Raji (cell line): ENCODE measurements at regions not wholly inside any gene's neighbourhood (a gene's known extent, or its start where the extent isn't known, plus 50 kb on each side); places are given as distances from the start of the nearest gene placed in this dataset.

ENCODE experiments used
- POLR2A ChIP-seq: IDR thresholded peaks from 2 replicates; pipeline ENCODE4 v1.6.1; 2011; ENCODE audit warnings: low read depth, low read length, control low read depth; ENCODE audit not compliant: insufficient read depth

DNA sequence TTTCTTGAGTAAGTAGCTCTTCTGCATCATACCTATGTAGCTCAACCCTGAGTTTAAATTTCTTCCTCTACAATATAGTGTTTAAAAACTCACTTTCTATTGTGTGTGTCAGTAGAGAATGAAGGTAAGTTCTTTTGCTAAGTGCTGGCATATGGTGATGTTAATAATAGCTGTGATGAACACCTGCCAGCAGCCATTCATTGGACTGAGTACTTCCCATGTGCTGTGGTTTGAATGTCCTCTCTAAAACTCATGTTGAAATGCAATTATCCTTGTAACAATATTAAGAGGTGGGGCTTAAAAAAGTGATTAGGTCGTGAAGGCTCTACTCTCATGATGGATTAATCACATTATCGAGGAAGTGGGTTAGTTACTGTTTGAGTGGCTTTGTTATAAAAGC, 645.2 kb upstream of the RGMB start:
- TF ChIP-seq POLR2A, result no peak

DNA sequence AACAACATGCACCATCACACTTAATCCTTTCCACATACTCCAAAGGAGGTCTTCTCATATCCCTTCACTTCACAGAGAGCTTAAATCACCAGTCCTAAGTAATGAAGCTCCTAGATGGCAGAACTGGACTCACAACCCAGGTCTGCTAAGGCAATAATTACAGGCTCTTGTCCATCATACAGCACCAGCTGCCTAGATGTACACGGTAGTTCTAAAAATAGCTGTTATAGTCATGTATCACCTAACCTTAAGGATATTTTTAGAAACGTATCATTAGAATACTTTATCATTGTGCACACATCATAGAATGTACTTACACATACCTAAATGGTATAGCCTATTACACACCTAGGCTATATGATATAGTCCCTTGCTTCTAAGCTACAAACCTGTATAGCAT, 644.6 kb upstream of the RGMB start:
- TF ChIP-seq POLR2A, result no peak

DNA sequence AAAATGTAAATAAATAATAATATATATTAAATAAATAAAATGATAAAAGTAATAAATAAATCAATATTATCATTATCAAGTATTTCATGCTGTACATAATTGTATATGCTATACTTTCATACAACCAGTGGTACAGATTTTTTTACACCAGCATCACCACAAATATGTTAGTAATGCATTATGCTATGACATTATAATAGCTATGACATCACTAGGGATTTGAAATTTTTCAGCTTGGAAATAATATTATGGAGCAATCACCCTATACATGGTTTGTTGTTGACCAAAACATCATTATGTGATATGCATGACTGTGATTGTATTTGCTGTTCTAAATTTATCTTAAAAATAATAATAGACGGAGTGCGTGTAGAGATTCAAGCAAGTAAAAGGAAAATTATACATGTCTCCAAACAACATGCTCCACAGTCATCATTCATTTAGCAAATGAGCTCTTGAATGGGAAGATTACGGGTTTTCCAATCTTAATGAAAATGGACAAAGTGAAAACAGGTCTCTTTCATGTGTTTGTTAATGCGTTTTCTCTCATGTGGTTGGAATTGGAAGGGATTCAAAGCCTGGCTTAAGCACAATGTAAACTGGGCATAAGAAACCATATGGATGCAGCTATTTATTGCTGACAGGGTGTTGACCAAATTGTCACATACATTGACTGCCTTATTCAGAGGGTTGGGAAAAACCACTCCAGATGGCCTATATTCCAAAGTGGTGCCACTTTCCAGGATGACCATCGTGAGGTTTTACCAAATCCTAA, 643.0 kb upstream of the RGMB start:
- no peak for TF ChIP-seq POLR2A

DNA sequence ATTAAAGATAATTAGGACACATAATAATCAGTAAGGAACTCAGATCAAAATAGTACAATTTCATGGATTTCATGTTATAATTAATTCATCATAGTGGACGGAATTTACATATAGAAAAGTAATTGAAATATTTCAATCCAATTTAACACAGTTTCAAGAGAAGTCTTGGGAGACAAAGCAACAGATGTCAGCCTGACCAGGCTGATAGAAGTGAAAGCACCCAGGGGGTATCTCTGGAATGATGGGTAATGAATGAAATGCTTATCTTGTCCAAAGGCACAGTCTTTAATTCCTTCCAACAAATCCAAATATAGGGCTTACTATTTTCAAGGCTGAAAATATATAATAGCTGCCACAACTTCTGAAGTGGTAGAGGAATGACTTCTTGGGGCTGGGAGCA, 629.3 kb upstream of the RGMB start:
- no peak for TF ChIP-seq POLR2A

DNA sequence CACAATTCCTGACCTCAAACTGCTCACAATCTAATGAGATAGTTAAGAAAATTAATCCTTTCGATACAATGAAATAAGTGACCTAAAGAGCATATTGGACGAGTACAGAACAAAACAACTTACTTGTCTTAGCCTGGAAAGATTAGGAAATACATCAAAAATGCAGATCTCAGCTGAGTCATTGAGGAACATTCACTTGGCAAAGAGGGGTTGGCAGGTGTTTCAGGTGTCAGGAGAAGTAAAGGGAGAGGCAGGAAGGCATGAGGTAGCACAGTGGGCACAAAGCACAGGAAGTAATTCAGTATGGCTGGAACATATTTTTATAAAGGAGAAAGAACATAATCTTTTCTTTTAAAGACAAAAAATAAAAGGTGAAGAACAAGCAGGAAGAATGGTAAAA, 628.8 kb upstream of the RGMB start:
- TF ChIP-seq POLR2A, result no peak

DNA sequence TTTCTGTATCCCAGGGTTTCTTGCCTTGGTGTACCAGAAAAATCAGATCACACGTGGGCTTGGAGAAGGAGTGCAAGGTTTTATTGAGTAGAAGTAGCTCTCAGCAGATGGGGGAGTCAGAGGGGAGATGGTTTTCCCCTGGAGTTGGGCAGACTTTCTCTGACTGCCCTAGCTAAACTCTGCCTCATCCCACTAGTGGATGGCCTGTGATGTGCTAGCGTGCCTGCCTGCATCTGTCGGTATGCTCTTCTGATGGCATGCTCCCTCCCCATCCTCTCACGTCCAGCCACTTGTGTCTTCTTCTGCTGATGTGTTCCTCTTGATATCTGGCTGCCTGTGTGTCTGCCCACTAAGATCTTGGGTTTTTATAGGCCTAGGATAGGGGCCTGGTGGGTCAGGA, 616.1 kb upstream of the RGMB start:
- no peak for TF ChIP-seq POLR2A

DNA sequence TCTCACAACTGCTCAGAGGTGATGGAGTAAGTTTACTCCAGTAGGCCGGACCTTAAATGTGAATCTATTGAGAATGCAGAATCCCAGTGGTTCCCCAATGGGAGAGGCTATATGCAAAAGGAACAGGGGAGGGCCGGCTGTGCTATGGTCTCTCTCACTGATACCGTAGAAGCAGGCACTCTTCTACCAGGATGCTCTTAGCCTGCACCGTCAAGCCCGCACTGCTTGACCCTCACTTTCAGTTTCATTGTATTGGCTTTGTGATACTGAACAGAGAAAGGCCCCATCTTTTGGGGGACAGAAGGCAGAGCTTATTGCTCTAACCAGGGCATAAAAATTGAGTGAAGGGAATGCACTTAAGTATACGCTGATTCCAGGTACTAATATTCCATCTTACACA, 615.0 kb upstream of the RGMB start:
- no peak for TF ChIP-seq POLR2A

DNA sequence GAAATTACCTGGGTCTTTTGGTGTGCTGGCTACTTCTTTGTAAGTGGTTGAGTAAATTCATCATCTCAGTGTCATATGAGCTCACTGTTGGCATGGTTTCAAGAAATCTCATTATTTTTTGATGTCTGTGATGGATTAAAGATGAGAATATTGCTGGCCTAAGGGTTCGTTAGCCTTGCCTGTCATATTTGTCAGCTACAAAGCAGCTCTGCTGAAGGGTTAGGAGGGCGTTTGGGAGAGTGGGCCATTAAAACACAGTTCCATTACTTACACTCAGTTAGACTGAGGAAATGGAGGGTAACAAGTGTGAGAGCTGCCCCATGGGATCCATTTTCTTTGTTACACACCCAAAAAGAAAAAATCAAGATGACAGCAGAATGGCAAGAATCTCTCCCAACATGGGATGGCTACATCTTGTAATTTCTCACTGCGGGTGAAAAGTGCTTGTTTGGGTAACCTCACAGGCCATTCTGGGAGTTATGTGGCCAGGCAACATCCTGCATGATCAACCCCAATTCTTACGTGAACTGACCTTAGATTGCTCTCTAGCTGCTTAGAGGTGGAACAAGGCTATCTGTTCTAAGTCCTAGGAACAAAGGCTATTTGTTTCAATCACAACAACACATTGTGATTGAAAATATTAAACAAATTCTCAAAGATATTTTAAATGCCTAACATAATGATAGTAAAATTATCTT, 609.5 kb upstream of the RGMB start:
- TF ChIP-seq POLR2A, result no peak

DNA sequence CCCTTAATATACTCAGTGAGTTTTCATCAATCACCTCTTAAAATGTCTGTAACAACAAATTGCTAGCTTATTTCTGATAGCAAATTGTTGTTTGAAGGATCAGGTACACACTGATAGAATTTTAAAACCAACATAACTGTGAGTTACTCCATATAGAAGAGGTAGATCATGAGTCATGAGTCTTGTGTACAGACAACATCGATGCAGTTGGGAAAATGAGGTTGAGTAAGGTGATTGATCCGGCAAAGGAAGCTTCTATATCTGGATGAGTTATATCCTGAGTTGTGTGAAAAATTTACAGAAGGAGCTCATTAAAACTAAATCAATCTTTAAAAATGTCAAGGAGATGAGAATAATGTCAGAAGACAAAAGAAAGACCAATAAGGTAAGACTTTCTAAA, 604.6 kb upstream of the RGMB start:
- TF ChIP-seq POLR2A, result no peak

DNA sequence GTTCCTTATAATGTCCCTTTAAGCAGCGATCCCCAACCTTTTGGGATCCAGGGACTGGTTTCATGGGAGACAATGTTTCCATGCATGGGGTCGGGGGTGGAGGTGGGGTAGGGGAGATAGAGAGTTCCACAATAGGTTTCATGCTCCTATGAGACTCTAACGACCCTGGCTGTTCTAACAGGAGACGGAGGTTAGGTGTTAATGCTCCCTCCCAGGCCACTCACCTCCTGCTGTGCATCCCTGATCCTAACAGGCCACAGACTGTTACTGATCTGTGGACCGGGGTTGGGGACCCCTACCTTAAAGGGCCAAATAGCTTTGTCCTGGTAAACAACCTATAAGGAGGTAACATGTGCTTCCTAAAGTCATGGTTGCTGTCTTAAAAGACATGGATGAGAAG, 602.5 kb upstream of the RGMB start:
- TF ChIP-seq POLR2A, result no peak

DNA sequence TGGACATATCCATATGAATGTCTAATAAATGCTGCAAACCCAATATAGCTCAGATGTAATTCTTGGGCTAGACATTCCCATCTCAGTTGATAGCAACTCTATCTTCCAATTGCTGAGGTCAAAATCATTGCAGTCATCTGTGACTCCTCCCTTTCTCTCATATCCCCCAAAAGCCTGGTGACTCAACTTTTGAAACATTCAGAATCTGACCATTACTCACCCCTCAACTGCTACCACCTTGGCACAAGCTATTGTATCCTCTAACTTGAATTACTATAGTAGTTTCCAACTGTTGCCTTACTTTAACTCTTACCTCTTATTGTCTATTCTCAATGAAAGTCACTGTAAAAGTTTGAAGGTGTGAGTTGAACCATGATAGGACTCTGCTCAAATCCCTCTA, 600.1 kb upstream of the RGMB start:
- TF ChIP-seq POLR2A, result no peak

DNA sequence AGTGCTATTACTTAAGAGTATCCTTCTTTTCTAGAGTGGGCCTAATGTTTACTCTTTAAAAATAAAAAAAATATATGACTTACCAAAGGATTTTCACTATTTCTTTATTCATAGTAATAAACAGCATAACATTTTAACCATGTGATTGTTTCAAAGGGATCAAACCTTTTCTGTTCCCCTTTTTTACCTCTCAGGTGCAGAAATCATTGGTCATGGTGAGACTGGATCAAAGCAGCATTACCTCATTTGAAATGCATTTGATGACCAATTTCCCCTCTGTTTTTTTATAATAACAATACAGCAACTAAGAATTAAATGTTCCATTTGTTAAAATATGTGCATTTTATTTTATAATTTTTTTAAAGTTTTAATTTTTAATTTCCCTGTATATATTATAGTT, 598.0 kb upstream of the RGMB start:
- TF ChIP-seq POLR2A, result no peak

DNA sequence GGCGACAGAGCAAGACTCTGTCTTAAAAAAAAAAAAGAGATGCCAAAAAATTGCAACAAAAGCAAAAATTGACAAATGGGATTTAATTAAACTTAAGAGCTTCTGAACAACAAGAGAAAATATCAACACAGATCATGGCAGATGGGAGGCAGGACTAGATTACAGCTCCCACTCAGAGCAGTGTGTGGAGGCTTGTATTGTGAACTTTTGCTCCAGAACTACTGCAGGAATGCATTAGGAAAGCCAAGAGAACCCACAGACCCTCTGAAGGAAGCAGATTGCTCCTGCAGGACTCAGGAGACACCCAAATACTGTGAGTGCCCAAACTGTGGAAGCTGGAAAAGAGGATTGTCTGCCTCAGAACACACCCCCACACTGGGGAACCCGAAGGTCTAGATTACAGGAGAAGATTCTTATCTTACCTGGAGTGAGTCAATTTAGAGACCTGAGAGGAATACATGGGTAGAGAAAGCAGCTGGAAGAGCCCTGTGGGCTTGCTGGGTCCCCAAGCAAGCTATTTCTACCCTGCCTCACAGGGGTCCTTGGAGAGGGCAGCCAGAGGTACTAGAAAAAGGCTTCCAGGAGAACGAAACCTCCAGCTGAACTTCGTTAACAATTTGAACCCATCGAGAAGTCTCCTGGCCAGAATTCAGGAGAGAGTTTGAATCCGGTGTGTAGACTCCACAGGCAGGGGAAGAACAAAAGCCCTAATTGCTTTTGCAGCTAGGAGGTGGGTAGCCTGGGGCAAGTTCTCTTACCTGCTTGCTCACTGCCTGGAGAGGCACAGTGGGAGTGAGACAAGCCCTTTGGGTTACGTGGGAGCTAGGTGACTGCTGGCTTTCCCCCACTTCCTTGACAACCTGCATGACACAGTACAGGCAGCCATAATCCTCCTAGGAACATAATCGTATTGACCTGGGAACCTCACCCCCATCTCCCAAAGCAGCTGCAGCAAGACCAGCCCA, 593.4 kb upstream of the RGMB start:
- TF ChIP-seq POLR2A, result no peak

DNA sequence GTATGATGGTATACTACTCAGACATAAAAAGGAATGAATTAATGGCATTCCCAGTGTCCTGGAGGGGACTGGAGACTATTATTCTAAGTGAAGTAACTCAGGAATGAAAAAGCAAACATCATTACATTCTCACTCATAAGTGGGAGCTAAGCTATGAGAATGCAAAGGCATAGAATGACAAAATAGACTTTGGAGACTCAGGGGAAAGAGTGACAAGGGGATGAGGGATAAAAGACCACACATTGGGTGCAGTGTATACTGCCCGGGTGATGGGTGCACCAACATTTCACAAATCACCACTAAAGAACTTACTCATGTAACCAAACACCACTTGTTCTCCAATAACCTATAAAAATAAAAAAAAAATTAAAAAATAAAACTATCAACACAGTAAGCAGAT, 587.3 kb upstream of the RGMB start:
- TF ChIP-seq POLR2A, result no peak

DNA sequence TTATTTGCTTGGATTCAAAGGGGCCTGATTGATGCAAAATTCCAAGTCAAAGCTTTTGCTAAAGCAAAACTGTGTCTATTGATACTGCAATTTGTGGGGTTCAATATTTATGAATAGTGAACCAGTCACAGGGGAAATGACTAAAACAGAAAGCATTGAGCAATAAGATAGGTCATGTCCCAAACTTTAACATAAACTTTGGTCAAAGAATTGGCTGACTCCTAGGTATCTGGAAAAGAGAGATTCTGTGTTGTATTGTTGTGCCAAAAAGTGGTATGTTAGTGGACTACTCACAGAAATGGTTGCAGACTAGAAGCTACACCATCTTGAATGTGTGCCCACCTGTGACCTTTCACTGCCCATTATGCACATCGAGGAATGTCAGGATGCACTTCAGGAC, 585.5 kb upstream of the RGMB start:
- TF ChIP-seq POLR2A, result no peak

DNA sequence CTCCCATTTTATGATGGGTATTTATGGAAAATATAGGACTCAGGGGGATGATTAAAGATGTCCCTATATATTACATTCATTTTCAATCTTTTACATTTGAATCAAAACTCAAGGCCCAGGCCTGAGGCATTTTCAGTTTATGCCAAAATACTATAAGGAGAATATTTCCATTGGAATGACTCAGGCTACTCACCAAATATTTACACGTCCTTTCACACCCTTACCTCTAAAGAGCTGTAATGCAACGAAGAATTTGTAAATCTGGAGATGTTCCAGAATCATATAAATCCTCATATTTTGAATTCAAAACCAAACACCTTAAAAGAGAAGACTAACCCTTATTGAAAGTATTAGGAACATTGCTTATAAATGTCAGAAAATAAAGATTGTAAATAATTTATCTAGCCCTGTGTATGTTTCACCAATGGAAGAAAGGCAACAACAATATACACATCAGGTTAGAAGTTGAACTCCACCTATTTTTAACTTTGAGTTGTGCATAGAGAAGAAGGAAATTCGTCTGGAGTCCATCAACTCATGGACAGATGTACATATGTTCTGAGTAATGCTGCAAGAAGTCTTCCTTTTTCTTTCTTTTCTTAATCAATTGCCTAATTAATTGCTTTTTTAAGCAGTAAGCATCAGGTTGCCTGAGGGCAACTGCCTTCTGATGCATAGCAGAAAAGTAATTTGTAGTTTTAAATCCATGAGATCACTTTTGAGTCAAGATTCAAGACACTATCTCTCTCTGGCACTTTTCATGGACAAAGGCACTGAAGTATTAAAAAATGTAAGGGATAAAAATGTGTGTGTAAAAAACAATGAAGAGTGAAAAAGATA, 579.3 kb upstream of the RGMB start:
- TF ChIP-seq POLR2A, result no peak
